K562 (cell line): ENCODE measurements at regions not wholly inside any gene's neighbourhood (a gene's known extent, or its start where the extent isn't known, plus 50 kb on each side); places are given as distances from the start of the nearest gene placed in this dataset.

Experiments
- CTCF ChIP-seq, 3 experiments: IDR thresholded peaks in 2 of 3; conservative IDR thresholded peaks in 1 of 3; 2 replicates each; pipeline ENCODE4 v1.5.1; 2011 to 2012; ENCODE audit warnings: low read length in 3 of 3, mild to moderate bottlenecking in 3 of 3, control low read depth in 2 of 3, improper control_type of control experiment in 1 of 3, inconsistent platforms in 1 of 3, low read depth in 1 of 3, mixed read lengths in 1 of 3, moderate library complexity in 1 of 3; ENCODE audit not compliant: insufficient read depth in 2 of 3
- ESRRB ChIP-seq: fragments of 250-450 bp; sonication (Bioruptor Pico); IDR thresholded peaks from 2 replicates; pipeline ENCODE4 v1.5.0; 2020; ENCODE audit warnings: mild to moderate bottlenecking, moderate library complexity, borderline replicate concordance
- KLF16 ChIP-seq: IDR thresholded peaks from 2 replicates; pipeline ENCODE4 v1.6.1; 2016; ENCODE audit warnings: antibody characterized with exemption
- PHF21A ChIP-seq: fragments of 450-650 bp; IDR thresholded peaks from 2 replicates; pipeline ENCODE4 v1.6.1; 2017; ENCODE audit warnings: low read depth, borderline replicate concordance
- SIN3A ChIP-seq, 2 experiments: fragments of 150-350 bp in 1 of 2; IDR thresholded peaks; 2 replicates each; pipeline ENCODE4 v1.6.1; 2011 to 2016; ENCODE audit warnings: borderline replicate concordance in 2 of 2, low read depth in 2 of 2, low read length in 2 of 2, mild to moderate bottlenecking in 2 of 2, moderate library complexity in 2 of 2; ENCODE audit not compliant: control insufficient read depth in 1 of 2
- ZNF263 ChIP-seq: sonication (generic); formaldehyde crosslinking; IDR thresholded peaks from 2 replicates; pipeline ENCODE4 v1.8.0; 2022; ENCODE audit warnings: mild to moderate bottlenecking, missing genetic modification reagents, borderline replicate concordance

DNA sequence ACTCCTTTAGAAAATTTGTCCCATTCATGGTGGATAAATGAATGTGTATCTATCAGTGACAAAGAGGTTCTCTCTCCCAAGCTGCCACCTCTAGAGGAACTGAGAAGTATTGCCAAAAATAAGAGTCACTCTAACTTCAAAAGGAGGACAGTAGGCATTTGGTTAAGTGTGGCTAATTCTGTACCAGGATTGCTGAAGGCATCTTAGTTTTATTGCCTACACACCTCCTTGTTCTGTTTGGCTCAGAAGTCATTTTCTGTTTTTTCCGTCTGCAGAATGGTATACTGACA is 189.0 kb upstream of the MPPED2 start:
- TF ChIP-seq ESRRB (CRISPR knock-in tag): no peak
- TF ChIP-seq KLF16: no peak
- TF ChIP-seq ZNF263 (CRISPR knock-in tag): no peak
- TF ChIP-seq SIN3A (IDR thresholded peaks at IDR 0.05; ENCODE audit: borderline replicate concordance in 2 of 2, control insufficient read depth in 1 of 2, low read depth in 2 of 2, low read length in 2 of 2): no peak
- TF ChIP-seq PHF21A: no peak
- no peak for TF ChIP-seq CTCF (IDR thresholded peaks at IDR 0.05 in 2 of 3, conservative IDR thresholded peaks at IDR 0.05 in 1 of 3; ENCODE audit: insufficient read depth in 2 of 3, low read depth in 1 of 3, low read length in 3 of 3)
